ENCODE measurements at regions not wholly inside any gene's neighbourhood (a gene's known extent, or its start where the extent isn't known, plus 50 kb on each side); places are given as distances from the start of the nearest gene placed in this dataset.

DNA sequence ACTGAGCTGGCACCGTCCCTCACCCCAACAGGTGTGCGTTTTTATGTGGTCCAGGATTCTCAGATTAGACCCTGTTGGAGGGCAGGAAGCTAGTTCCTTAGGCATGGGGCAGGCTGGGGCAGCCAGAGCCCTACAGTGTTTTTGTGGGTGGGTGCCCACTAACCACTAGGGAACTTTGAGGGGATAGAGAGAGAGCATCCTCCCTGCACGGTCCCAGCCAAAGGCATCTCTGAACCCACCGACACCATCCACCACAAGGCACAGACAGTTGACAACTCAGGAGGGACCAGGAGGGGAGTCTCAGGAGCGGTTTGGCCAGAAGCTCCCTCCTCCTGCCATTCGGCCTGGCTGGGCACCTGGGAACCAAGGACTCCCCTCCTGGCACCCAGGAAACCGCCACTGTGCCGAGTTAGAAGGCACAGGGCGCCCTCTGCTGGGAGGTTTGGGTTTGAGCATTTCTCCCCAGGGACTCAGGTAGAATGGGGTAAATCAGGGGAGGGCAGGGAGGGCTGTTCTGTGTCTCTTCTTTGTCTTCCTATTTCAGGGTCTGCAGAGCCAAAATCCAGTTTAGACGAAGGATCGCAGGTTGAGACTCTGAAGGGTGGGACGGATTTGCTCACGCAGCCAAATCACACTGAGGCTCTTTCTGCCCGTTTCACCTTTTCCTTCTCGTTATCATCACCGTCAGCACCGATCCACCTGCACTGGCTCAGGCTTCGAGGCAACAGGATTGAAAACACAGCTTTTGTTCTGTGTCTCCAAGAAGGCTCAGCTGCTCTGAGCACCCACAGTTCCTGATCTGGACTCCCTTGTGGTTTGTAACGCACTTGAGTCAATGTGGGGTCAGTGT lies 84.8 kb upstream of the COL13A1 start:
- peak; percentile 7 for DNase-seq (ENCODE audit: low read depth)

DNA sequence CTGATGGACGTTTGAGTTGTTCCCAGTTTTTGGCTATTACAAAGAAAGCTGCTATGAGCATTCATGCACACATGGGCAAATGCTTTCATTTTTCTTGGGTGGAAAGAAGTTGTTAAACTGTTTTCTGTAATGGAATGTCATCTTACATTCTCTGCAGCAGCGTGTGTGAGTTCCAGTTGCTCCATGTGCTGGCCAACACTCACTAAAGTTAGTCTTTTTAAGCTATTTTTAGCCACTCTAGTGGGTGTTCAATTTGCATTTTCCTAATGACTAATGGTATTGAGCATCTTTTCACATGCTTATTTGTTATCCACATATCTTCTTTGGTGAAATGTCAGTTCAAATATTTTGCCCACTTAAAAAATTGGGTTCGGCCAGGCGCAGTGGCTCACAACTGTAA lies 82.8 kb upstream of the COL13A1 start:
- DNase-seq (ENCODE audit: low read depth): no peak

DNA sequence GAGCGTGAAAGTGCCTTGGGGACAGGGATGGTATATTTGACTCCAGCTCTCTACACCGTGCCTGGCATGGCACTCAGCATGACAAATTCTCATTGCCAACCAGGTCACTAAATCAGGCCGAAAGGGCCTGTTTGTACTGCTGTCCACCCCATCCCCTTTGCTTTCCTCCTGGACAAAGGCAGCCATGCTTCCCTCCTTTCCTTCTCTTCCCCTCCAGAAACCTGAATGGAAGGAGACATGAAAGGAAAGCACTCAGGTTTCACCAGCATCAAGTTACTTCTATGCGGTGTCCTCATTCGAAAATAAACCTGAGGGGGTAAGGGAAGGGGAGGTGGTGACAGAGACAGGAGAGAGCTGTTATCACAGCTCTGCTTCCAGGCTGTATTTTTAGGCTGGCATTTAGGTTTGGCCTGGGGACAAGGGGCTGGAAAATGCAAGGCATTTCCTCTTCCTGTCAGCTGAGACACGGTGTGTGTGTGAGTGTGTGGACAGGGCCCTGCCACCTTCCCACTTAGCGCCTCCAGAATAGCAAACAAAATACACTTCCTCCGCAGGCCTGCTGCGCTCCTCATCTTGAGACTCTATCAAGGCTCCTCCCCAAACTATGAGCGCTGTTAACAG lies 79.9 kb upstream of the COL13A1 start:
- DNase-seq (ENCODE audit: low read depth): no peak

DNA sequence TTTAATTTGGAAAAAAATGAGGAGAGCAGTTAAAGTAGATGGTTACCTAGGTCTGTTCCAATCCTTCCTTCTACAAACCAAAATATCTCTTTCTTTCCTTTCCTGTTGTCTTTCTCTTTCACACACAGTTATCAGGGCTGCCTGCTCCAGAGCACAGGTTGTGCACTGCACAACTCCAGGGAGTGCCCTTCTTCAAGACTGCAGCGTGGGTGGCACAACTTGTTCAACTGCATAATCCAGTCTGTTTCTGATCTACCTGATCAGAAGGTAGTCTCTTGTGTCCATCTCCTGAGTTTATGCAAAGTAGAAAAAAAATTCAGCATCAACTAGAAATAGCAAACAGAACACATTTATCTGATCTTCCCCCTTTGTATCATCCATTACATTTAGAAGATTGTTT lies 78.1 kb upstream of the COL13A1 start:
- no peak for DNase-seq (ENCODE audit: low read depth)

DNA sequence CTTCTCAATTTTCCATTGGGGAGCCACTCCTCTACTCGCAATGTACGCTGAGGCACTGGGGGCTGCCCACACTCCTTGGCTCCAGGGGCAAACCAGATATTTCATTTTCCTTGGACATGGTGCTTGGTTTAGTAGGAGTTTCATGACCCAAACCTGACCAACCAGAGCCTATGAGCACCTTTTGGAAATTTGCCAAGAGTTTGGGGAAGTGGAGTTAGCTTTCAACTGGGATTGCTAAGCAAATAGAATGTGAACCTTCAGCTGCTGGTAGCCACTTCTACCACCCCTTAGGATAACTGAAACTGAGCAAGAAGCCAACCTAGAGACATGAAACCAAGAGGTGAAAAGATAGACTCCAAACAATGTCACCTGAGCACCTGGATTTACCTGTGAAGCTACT lies 74.9 kb upstream of the COL13A1 start:
- DNase-seq (ENCODE audit: low read depth): no peak

DNA sequence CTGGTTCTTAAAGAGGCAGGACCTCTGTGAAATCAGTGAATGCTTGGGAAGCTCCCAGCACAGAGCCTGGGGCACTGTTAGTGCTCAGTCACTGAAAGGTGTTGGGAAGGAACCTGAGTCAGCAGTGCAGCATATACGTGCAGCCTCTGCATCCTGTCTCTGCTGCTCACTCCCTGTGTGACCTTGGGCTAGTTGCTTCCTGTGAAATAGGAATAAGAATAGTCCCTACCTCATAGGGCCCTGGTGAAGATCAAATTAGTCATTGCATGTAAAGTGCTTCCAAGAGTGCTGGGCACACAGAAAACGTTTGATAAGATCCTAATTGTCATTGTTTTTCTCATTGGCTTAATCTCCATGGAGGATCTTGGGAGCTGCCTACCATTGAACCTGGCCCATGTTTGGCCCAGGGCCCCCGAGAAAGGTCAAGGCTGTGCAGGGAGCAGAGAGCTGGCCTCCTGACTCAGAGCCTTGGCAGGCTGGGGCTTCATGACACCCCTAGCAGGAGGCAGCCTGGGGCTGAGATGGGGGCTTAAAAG lies 73.3 kb upstream of the COL13A1 start:
- DNase-seq (ENCODE audit: low read depth): no peak

DNA sequence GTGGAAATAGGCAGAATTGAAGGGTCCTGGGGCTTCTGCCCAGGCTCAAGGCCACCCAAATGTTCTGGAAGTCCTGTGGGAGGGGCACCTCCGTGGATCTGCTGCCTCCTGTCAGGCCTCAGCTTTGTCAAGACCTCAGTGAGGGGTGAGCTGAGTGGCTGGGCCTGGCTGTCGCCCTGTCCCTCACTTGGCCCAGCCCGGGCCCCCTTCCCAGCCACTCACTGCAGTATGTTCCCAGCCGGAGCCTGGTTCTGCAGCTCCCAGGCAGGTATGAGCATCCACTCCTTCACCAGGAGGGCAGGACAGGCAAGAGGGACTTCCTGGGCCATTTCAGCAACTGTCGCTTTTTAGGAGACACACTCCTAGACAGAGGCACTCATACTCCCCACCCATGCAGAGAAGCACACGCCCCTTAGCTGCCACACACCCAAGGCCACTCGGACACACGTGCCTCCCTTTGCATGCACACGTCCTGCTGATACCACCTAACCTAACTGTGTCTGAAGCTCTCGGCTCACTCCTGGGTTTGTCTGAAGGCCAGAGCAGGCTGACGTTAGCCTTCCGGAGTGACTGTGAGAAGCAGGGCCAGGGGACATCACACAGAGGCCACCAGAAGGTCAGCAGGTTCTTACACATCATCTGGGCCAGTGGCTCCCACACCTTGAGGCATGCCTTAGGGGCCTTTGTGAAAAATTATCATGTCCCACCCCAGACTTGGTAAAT lies 72.2 kb upstream of the COL13A1 start:
- DNase-seq (ENCODE audit: low read depth): no peak

DNA sequence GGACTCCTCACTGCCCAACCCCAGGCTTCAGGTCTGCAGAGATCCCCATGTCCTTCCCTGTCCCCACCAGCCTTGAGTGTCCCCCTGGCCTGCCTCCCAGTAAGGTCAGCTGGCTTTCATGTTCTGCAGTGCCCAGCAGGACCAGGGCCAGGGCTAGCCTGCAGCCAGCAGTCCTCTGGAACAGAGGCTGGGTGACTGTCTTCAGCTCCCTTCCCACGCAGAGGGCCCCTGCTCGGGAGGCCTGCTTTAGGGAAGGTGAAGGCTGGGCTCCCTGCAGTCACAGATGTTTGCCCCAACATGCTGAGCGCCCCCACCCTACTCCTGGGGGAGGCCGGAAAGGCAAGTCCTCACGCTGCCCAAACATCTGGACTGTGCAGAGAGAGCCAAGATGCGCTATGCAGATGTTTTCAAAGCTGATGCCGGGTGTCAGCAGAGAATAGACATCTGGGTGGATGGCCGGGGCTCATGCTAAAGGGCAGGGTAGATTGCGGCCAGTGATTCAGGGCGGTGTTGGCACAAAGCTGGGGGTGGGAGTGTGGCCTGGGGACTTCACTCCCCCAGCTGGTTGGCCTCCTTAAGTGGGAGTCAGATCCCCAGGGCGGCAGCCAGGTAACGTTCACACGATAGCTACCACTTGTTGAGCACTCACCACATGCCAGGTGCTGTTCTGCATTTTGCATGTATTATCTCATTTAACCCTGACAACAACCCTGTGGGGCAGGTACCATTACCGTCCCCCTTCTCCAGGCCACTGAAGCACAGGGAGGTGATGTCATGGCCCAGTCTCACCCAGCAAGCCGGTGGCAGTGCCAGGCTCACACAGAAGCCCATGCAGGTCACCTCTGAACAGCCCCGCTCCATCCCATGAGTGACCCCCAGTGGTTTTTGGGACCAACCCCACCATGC lies 71.2 kb upstream of the COL13A1 start:
- DNase-seq (ENCODE audit: low read depth): no peak

DNA sequence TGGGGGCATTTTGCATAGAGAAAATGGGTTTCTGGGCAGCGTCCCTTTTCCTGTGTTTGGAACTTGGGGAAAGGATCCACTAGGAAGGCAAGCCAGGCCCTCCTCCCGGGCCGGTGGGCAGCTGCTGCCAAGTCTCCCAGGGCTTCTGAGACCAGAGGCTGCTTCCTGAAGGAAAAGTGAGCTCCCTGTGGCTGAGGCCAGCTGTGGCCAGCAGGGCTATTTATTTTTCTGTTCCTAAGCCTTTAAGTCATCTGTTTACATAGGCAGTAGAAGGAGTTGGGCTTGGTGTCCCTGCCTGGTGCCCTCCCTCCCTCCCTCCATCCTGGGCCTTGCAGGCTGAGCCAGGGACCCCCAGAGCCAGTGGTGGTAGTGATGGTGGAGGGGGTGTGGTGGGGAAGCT lies 70.5 kb upstream of the COL13A1 start:
- no peak for DNase-seq (ENCODE audit: low read depth)

DNA sequence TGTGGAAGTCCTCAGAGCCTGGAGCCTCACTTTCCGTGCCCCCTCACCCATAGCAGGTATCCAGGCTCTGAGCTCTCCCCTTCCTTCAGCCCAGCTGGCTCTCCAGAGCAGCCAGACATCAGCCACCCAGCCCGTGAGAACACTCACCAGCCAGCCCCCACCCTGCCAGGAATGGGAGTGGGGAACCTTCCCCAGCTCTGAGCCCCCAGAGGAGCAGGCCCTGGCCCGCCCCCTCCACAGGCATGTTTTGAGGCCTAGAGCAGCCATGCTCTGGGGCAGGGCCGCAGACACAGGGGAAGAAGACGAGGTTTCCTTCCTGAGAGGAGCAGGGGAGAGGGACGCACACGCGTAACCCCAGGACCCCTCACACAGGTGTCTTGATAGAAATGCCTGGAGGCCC lies 70.0 kb upstream of the COL13A1 start:
- DNase-seq (ENCODE audit: low read depth): no peak

DNA sequence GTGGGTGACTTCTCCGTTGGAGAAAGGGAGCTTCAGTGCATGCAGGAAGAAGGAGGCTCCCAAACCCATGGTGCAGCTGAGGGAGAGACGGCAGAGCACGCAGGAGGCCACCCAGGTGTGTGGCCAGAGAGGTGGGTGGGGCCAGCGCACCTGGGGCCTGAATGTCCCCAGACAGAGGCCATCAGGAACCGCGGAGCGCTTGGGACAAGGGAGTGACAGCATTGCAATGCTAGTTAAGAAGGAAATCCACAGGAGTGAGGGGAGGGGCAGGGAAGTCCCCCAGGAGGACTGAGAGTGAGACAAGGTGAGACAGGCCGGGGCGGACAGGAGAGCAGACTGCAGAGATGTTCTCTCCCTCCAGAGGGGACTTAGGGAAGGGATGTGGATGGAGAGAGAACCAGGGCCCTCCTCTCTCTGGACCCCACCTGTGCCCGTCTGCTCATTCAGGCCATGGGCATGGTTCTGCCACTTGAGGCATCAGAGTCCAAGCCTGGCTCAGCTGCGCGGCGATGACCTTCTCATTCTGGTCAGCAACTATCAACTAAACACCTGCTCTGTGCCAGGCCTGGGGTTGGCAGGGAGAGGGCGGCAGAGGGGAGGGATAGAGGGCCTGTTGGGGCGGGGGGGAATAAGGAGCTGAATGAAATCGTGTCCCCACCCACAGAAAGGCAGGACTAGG lies 69.4 kb upstream of the COL13A1 start:
- DNase-seq (ENCODE audit: low read depth): no peak

DNA sequence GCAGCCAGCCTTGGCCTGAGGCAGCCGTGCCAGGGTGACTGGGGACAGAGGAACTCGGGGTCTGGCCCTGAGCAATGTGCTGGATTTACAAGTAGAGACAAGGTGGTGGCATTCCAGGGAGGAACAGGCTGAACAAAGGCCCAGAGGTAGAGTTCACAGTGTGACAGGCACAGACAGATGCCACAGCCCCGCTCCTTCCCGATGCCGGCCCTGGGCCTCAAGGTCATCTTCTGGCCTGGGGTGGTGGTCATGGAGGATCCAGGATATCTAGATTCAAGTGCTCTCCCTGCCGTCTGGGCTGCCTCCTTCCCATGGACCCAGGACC lies 68.9 kb upstream of the COL13A1 start:
- no peak for DNase-seq (ENCODE audit: low read depth)

DNA sequence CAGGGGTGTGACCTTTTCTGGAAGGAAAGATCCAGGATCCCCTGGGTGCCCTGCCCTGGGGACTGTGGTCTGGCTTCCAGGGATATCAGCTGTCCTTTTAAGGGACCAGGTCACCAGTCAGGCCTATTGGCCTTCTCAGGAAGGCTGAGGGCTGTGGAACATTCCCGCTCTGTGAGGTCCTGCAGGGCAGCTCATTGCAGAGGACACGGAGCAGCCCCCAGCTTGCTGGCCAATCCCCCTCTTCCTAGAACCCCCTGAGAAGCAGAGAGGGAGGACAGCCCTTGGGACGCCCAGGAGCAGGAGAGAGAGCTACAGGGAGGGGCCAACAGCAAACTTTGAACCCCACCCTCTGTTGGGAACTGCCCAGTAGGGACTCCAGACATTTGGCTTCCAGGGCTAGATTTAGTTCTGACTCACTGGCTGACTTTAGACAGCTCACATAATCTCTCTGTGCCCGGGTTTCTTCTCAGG lies 67.9 kb upstream of the COL13A1 start:
- DNase-seq (ENCODE audit: low read depth): no peak

DNA sequence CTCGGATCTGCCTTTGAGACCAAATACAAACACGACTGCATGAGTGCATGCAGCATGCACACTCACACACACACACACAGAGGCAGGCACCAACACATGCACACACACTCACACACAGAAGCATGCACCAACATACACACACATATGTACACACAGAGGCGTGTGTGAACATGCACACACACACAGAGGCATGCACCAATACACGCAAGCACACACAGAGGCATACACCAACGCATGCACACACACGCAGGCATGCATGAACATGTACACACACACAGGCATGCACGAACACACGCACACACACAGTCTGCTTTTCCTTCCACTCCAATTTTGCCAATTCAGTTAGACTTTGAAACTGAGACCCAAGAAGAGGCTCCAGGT lies 67.3 kb upstream of the COL13A1 start:
- no peak for DNase-seq (ENCODE audit: low read depth)

DNA sequence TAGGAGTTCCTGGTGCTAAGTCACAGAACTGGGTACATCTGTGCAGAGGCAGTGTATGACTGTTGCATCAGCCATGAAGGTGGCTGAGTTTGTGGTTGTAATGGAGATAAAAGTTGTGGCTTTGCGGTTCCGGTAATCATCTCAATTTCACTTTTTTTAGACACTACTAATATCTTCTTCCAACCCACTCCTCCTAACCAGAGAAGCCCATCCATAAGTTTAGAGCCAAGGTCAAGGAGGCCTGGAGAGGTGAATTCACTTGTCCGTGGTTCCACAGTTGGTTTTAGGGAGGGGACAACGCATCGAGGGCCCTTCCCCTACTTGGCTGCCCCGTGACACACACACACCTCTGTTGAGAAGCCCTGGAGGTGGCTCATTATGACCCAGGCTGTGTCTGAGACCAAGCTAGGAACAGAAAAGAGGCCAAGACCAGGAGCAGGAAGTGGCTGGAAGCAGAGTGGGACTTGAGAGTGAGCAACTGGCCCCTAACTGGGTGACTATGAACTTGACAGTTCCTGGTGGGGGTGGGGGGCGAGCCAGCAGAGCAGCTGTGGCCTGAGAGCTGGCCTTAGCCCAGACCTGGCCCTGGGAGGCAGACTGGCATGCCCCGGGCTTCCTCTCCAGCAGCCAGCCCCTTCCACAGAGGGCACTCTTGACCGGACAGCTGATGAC lies 66.8 kb upstream of the COL13A1 start:
- no peak for DNase-seq (ENCODE audit: low read depth)

DNA sequence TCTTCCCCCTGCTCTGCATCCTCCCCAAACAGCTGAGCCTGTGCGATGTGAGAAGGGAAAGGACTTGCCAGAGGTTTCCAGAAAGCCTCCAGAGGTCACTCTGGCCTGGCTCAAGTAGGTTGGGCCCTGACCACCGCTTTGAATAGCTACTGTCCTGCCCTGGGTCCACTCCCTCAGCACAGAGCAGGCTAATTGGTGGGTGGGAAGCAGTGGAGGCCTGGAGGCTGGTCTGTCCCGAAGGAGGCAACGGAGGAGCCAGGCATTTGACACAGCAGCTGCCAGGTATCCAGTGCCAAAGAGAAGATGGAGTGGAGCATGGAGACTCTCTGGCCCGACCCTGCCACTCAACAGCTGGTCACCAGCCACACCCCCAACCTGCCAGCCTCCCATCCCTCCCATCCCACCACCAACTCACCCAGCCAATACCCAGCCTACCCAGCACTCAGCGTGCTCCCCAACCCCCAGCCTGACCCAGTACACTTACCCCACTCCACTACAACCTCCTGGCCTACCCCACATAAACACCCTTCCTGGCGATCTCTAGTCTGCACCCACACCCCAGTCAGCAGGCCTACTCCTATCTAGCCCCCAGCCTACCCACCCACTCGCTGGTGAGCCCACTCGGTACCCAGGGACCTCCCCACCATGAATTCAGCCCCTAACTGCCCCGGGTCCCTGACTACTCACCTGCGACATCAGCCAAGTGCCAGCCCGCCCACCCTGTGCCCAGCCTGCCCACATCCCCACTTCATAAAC lies 64.6 kb upstream of the COL13A1 start:
- DNase-seq (ENCODE audit: low read depth): no peak

DNA sequence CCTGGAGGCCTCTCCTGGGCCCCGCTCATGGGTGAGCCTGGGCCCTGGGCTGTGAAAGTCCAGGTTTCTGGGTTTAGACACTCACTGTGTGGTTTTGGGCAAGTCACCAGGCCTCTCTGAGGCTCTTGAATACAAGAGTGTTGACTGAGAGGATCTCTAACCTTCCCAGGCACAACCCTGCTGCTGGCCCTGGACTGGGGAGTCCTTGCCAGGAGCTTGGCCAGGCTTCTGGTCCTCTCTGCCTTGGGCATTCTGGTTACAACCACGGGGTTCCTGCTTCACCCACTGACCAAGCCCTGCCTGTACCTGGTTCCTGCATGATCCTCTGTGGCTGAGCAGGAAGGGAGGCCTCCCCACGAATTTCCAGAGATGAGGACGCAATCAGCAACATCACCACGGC lies 63.6 kb upstream of the COL13A1 start:
- no peak for DNase-seq (ENCODE audit: low read depth)

DNA sequence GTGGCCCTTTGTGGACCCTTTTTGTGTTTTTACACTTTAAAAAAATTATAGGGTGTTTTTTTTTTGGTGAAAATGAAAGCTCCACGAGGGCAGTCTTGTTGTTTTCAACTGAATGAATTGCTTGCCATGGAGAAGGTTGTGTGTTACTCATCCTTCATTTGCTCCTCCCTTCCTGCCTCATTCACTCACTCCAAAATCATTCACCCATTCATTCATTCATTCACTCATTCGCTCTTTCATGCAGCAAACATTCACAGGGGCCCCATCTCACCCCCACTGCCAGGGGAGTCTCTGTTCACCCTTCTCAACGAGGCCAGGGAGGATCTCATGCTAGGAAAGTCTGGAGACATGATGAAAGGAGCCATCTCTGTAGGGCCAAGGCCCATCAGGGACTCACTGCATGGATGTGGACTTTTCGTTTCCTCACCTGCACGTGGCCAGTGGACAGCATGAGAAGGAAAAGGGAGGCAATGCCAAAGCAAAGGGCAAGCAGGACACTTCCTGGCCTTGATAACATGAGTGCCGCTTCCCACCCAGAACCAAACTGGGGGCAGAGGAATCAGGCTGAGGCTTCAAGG lies 62.8 kb upstream of the COL13A1 start:
- no peak for DNase-seq (ENCODE audit: low read depth)

DNA sequence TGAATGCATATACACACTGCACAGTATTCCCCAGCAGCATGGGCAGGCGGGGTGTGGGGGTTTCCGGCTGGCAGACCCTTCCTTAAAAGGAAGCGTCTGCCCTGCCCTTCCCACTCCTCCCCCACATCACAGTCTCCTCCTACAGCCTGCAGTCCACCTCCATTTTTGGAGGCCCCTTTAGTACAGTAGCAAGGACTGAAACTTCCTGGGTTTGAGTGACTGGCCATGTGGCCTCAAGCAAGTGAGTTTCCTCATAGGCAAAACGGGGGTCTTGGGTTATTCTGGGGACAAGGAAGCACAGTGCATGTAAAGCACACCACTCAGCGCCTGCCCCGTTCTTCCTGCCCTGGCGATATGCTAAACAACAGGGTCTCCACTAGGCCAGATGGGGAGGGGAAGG lies 62.1 kb upstream of the COL13A1 start:
- no peak for DNase-seq (ENCODE audit: low read depth)

DNA sequence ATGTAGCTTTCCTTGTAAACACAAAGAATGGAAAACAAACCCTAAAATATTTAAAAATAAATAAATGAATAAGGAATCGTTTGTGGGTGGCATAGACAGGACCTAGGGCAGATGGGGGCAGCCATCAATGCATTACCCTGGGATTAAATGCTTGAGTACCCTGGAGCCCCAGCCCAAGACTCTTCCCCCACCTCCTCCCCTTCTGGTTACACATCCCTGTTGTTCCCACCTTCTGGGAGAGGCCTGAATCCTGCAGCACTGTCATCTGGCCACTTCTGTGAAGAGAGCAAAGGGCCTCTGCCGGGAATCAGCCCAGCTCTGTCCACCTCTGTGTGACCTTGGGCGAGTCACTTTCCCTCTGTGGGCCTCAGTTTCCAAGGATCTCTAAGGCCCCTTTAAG lies 61.6 kb upstream of the COL13A1 start:
- no peak for DNase-seq (ENCODE audit: low read depth)
